AG04449 (cell line): ENCODE measurements at regions not wholly inside any gene's neighbourhood (a gene's known extent, or its start where the extent isn't known, plus 50 kb on each side); places are given as distances from the start of the nearest gene placed in this dataset.

ENCODE experiments used
- CTCF ChIA-PET: fragments of 350-600 bp; formaldehyde crosslinking; extraction: SDS; loops from one replicate; lab custom pipeline; 2021; ENCODE audit warnings: antibody characterized with exemption; lab: Yijun Ruan, JAX
- POLR2A ChIA-PET: fragments of 400-600, 350-600 bp; formaldehyde crosslinking; extraction: SDS; loops from one replicate; lab custom pipeline; 2020; ENCODE audit warnings: antibody characterized with exemption, inconsistent platforms; lab: Yijun Ruan, JAX
- DNase-seq: peaks from one replicate; pipeline ENCODE4 v3.0.0-alpha.2; 2010; ENCODE audit warnings: low read depth, low spot score
- H3K4me3 ChIP-seq: 2 replicates; pipeline ENCODE4 v1.5.1; 2011; ENCODE audit warnings: low read depth, mild to moderate bottlenecking, control low read depth, low read length
- TF ChIP-seq, protein P1 (sequence below): IDR thresholded peaks from one replicate; pipeline ENCODE4 v1.5.1; 2011; ENCODE audit warnings: mild to moderate bottlenecking, moderate library complexity, low read length, control low read depth, inconsistent platforms; ENCODE audit not compliant: insufficient read depth; ENCODE audit errors: missing control alignments

DNA sequence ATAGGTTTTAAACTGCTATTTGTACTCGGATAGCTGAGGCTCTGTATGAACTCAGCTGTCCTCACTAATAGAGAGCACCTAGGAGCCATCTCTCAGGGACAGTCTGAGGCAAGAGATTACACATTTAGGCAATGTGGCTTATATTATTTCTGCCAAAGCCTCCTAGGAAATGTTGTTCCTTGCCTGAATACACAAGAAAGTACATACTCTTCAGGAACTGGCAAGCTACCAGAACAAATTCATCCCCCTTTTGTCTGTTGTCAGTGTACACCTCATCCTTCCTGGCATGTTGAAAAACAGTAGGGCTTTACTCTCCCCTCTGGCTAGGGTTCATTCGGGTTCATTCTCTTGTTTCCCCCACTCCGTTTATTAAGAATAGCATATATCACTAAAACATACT is 615.9 kb upstream of the FAT3 start:
- ChIA-PET POLR2A (no interaction called here), CTCF (no interaction called here)

GRCh38 chr11:91596111-91596510 is 628.5 kb upstream of the FAT3 start:
- H3K4me3 ChIP-seq: no peak overlapping the region
- ChIA-PET CTCF (no interaction called here), POLR2A (no interaction called here)
- no peak for DNase-seq
- TF ChIP-seq, protein P1, sequence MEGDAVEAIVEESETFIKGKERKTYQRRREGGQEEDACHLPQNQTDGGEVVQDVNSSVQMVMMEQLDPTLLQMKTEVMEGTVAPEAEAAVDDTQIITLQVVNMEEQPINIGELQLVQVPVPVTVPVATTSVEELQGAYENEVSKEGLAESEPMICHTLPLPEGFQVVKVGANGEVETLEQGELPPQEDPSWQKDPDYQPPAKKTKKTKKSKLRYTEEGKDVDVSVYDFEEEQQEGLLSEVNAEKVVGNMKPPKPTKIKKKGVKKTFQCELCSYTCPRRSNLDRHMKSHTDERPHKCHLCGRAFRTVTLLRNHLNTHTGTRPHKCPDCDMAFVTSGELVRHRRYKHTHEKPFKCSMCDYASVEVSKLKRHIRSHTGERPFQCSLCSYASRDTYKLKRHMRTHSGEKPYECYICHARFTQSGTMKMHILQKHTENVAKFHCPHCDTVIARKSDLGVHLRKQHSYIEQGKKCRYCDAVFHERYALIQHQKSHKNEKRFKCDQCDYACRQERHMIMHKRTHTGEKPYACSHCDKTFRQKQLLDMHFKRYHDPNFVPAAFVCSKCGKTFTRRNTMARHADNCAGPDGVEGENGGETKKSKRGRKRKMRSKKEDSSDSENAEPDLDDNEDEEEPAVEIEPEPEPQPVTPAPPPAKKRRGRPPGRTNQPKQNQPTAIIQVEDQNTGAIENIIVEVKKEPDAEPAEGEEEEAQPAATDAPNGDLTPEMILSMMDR: no peak

More for the DNA sequence above, 615.9 kb upstream of the FAT3 start:
- TF ChIP-seq, protein P1: no peak
- no peak overlapping the region for H3K4me3 ChIP-seq
- no peak for DNase-seq

- ChIA-PET CTCF (no interaction called here), POLR2A (no interaction called here)
- no peak for DNase-seq
- TF ChIP-seq, protein P1: no peak
- no peak overlapping the region for H3K4me3 ChIP-seq
Measured at GRCh38 chr11:91591021-91591420, 633.6 kb upstream of the FAT3 start.

- ChIA-PET POLR2A (no interaction called here), CTCF (no interaction called here)
- no peak overlapping the region for H3K4me3 ChIP-seq
- no peak for DNase-seq
- TF ChIP-seq, protein P1: no peak
Measured at GRCh38 chr11:91587131-91587530, 637.5 kb upstream of the FAT3 start.

DNA sequence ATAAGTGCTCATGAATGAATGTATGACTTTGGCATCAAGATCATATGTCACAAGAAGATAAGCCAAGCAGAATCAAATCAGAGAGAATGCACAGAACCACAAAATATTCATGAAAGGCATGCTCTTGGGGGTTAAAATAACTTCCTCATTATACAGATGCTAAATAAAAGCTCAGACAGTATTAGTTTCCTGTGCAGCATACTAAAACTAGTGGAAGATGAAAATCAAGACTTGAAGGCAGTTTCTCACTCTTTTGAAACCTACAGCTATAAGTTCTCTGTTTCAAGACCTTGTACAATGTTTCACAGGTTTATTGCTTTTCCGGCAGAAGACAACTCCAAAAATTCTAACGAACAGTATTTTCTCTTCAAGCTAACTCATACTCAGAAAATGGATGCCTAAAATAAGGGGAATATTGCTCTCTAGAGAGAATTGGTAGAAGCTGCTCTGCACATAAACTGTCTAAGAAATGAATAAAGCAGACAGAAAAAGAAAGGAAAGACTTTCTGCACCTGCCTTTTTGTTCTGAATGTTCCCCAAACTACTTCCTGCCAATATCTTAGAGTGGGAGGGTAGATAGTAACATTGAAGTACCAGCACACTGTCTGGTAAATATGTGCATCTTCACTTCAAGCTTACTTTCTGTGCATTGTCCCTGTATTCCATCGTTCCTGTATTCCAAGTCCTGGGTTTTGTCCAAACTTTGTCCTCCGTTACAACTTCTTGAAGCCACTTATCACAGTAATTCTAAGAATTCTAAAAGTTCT is 639.4 kb upstream of the FAT3 start:
- POLR2A ChIA-PET: no interaction called here
- no peak for DNase-seq
- H3K4me3 ChIP-seq: no peak overlapping the region
- CTCF ChIA-PET: no interaction called here
- TF ChIP-seq, protein P1: no peak

GRCh38 chr11:91563176-91563575 is 661.4 kb upstream of the FAT3 start:
- POLR2A ChIA-PET: no interaction called here
- DNase-seq: no peak
- no peak overlapping the region for H3K4me3 ChIP-seq
- CTCF ChIA-PET: no interaction called here
- TF ChIP-seq, protein P1: no peak
